ENCODE measurements at regions not wholly inside any gene's neighbourhood (a gene's known extent, or its start where the extent isn't known, plus 50 kb on each side); places are given as distances from the start of the nearest gene placed in this dataset.

DNA sequence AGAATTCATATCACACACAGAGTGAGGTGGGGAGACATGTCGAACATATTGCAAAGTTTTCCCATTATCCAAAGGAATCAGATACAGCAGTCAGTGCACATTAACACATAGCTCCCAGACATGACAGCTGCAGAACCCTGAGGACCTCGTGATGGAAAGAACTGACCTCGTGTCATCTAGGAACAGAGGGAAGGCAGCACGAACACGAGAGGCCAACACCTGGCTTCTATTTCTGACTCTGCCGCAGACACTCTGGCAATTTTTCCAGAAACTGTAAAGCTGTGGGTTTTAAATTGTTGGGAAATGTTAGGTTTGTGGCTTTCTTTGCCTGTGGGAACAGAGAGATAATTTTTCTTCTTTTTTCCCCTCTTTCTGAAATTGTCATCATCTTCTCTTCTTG, 315.0 kb upstream of the PIK3R1 start:
- TF ChIP-seq, protein P1, sequence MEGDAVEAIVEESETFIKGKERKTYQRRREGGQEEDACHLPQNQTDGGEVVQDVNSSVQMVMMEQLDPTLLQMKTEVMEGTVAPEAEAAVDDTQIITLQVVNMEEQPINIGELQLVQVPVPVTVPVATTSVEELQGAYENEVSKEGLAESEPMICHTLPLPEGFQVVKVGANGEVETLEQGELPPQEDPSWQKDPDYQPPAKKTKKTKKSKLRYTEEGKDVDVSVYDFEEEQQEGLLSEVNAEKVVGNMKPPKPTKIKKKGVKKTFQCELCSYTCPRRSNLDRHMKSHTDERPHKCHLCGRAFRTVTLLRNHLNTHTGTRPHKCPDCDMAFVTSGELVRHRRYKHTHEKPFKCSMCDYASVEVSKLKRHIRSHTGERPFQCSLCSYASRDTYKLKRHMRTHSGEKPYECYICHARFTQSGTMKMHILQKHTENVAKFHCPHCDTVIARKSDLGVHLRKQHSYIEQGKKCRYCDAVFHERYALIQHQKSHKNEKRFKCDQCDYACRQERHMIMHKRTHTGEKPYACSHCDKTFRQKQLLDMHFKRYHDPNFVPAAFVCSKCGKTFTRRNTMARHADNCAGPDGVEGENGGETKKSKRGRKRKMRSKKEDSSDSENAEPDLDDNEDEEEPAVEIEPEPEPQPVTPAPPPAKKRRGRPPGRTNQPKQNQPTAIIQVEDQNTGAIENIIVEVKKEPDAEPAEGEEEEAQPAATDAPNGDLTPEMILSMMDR (IDR thresholded peaks at IDR 0.05): no peak
- TF ChIP-seq POLR2A (IDR thresholded peaks at IDR 0.05): no peak

Data from uterus (tissue), 2 donors.